ENCODE measurements at regions not wholly inside any gene's neighbourhood (a gene's known extent, or its start where the extent isn't known, plus 50 kb on each side); places are given as distances from the start of the nearest gene placed in this dataset.
A peak's percentile ranks its signal among the peaks of the same experiment; 100 is the strongest.

GRCh38 chr9:99401680-99402504, 179.8 kb downstream of the SEC61B start:
- ATAC-seq, result no peak

GRCh38 chr9:99403371-99403770, 181.3 kb downstream of the SEC61B start:
- no peak for ATAC-seq

GRCh38 chr9:99405359-99405758, 183.3 kb downstream of the SEC61B start:
- ATAC-seq, result no peak

GRCh38 chr9:99406939-99407338, 184.9 kb downstream of the SEC61B start:
- no peak for ATAC-seq

GRCh38 chr9:99411068-99411467, 189.0 kb downstream of the SEC61B start:
- ATAC-seq, result no peak

GRCh38 chr9:99411479-99412115, 189.5 kb downstream of the SEC61B start:
- ATAC-seq, result no peak

- ATAC-seq, result no peak
These were observed 190.5 kb downstream of the SEC61B start for GRCh38 chr9:99412606-99413005.

GRCh38 chr9:99414321-99414720, 192.2 kb downstream of the SEC61B start:
- no peak for ATAC-seq

GRCh38 chr9:99415606-99416005, 193.5 kb downstream of the SEC61B start:
- no peak for ATAC-seq

- no peak for ATAC-seq
These were observed 193.9 kb downstream of the SEC61B start for GRCh38 chr9:99416007-99416406.

- ATAC-seq, result no peak
These were observed 197.0 kb downstream of the SEC61B start for GRCh38 chr9:99419070-99419469.

GRCh38 chr9:99421369-99421768, 199.3 kb downstream of the SEC61B start:
- no peak for ATAC-seq

GRCh38 chr9:99425124-99425523, 203.0 kb downstream of the SEC61B start:
- ATAC-seq, result no peak

GRCh38 chr9:99425923-99426842, 204.1 kb downstream of the SEC61B start:
- no peak for ATAC-seq

- ATAC-seq, result no peak
These were observed 205.2 kb downstream of the SEC61B start for GRCh38 chr9:99427260-99427659.

GRCh38 chr9:99430301-99430700, 208.2 kb downstream of the SEC61B start:
- ATAC-seq, result no peak

GRCh38 chr9:99431103-99431502, 209.0 kb downstream of the SEC61B start:
- no peak for ATAC-seq

- ATAC-seq, result no peak
These were observed 210.0 kb downstream of the SEC61B start for GRCh38 chr9:99432075-99432474.

- no peak for ATAC-seq
These were observed 211.0 kb downstream of the SEC61B start for GRCh38 chr9:99433095-99433494.

- ATAC-seq, result peak; percentile 98 to 100
These were observed 211.5 kb downstream of the SEC61B start for GRCh38 chr9:99433555-99433954.

GRCh38 chr9:99436616-99437015, 214.5 kb downstream of the SEC61B start:
- ATAC-seq, result no peak

- no peak for ATAC-seq
These were observed 215.1 kb downstream of the SEC61B start for GRCh38 chr9:99437145-99437544.

- no peak for ATAC-seq
These were observed 216.5 kb downstream of the SEC61B start for GRCh38 chr9:99438596-99438995.
